ENCODE measurements at regions not wholly inside any gene's neighbourhood (a gene's known extent, or its start where the extent isn't known, plus 50 kb on each side); places are given as distances from the start of the nearest gene placed in this dataset.

- no peak for DNase-seq (ENCODE audit: low spot score)
These were observed 183.8 kb upstream of the XYLT1 start for GRCh38 chr16:17654571-17654970.

GRCh38 chr16:17654142-17654541 is 183.4 kb upstream of the XYLT1 start:
- no peak for DNase-seq (ENCODE audit: low spot score)

GRCh38 chr16:17647879-17648872 is 177.4 kb upstream of the XYLT1 start:
- DNase-seq (ENCODE audit: low spot score), result peak; percentile 12

- DNase-seq (ENCODE audit: low spot score), result no peak
These were observed 173.2 kb upstream of the XYLT1 start for GRCh38 chr16:17643935-17644334.

GRCh38 chr16:17641990-17642389 is 171.2 kb upstream of the XYLT1 start:
- no peak for DNase-seq (ENCODE audit: low spot score)

- no peak for DNase-seq (ENCODE audit: low spot score)
These were observed 167.4 kb upstream of the XYLT1 start for GRCh38 chr16:17638134-17638533.

GRCh38 chr16:17635183-17635582 is 164.4 kb upstream of the XYLT1 start:
- DNase-seq (ENCODE audit: low spot score), result no peak

GRCh38 chr16:17633181-17633951 is 162.6 kb upstream of the XYLT1 start:
- peak; percentile 10 for DNase-seq (ENCODE audit: low spot score)

- DNase-seq (ENCODE audit: low spot score), result no peak
These were observed 161.9 kb upstream of the XYLT1 start for GRCh38 chr16:17632667-17633066.

- DNase-seq (ENCODE audit: low spot score), result no peak
These were observed 159.2 kb upstream of the XYLT1 start for GRCh38 chr16:17629936-17630335.

- no peak for DNase-seq (ENCODE audit: low spot score)
These were observed 158.2 kb upstream of the XYLT1 start for GRCh38 chr16:17628983-17629382.

- no peak for DNase-seq (ENCODE audit: low spot score)
These were observed 151.6 kb upstream of the XYLT1 start for GRCh38 chr16:17622366-17622765.

GRCh38 chr16:17619261-17619660 is 148.5 kb upstream of the XYLT1 start:
- no peak for DNase-seq (ENCODE audit: low spot score)

- DNase-seq (ENCODE audit: low spot score), result no peak
These were observed 146.3 kb upstream of the XYLT1 start for GRCh38 chr16:17617021-17617552.

GRCh38 chr16:17612336-17612735 is 141.6 kb upstream of the XYLT1 start:
- DNase-seq (ENCODE audit: low spot score), result no peak

- DNase-seq (ENCODE audit: low spot score), result no peak
These were observed 136.8 kb upstream of the XYLT1 start for GRCh38 chr16:17607609-17608008.

GRCh38 chr16:17607075-17607509 is 136.3 kb upstream of the XYLT1 start:
- no peak for DNase-seq (ENCODE audit: low spot score)

- DNase-seq (ENCODE audit: low spot score), result no peak
These were observed 135.7 kb upstream of the XYLT1 start for GRCh38 chr16:17606460-17606859.

GRCh38 chr16:17605784-17606183 is 135.0 kb upstream of the XYLT1 start:
- DNase-seq (ENCODE audit: low spot score), result no peak

- no peak for DNase-seq (ENCODE audit: low spot score)
These were observed 132.9 kb upstream of the XYLT1 start for GRCh38 chr16:17603626-17604025.

GRCh38 chr16:17602678-17603077 is 131.9 kb upstream of the XYLT1 start:
- peak; percentile 20 for DNase-seq (ENCODE audit: low spot score)

GRCh38 chr16:17598968-17599367 is 128.2 kb upstream of the XYLT1 start:
- no peak for DNase-seq (ENCODE audit: low spot score)

All from H4 (cell line).